A549 (cell line): ENCODE measurements at regions not wholly inside any gene's neighbourhood (a gene's known extent, or its start where the extent isn't known, plus 50 kb on each side); places are given as distances from the start of the nearest gene placed in this dataset.

Experiments used
- ATAC-seq, 2 experiments: fragments of 200-7000 bp in 1 of 2; fragments of >200 bp in 1 of 2; cut with Nextera tagmentation in 1 of 2; cut with Tn5 transposase in 1 of 2; 3 replicates each; pipeline versions ENCODE4 v1.8.0 to v1.9.1; 2018 to 2020; ENCODE audit warnings: mild to moderate bottlenecking in 1 of 2, moderate library complexity in 1 of 2
- CTCF ChIA-PET: fragments of 300-600 bp; sonication (Branson Sonifier 250); formaldehyde crosslinking; extraction: SDS; loops from one replicate; lab custom pipeline; 2021; ENCODE audit warnings: antibody characterized with exemption, inconsistent platforms; lab: Yijun Ruan, JAX
- POLR2A ChIA-PET: fragments of 350-600 bp; formaldehyde crosslinking; extraction: SDS; loops from one replicate; lab custom pipeline; 2021; ENCODE audit warnings: antibody characterized with exemption, inconsistent platforms; lab: Yijun Ruan, JAX
- DNase-seq, 2 experiments: peaks; one replicate each; pipeline versions ENCODE4 v3.0.0 to v3.0.0-alpha.2; 2011 to 2016; ENCODE audit warnings: low read depth in 1 of 2, low spot score in 1 of 2
- FAIRE-seq: peaks from 2 replicates; lab custom pipeline; 2011; peaks lifted over from hg19 to GRCh38; lab: Jason Lieb, UNC
- H3K27ac ChIP-seq, 2 experiments: fragments of >200 bp; sonication (Bioruptor Twin); formaldehyde crosslinking; 3 replicates each; pipeline ENCODE4 v1.5.1; 2016 to 2017
- H3K4me1 ChIP-seq: fragments of >200 bp; sonication (Bioruptor Twin); formaldehyde crosslinking; 3 replicates; pipeline ENCODE4 v1.6.1; 2016
- H3K4me2 ChIP-seq: fragments of >200 bp; sonication (Bioruptor Twin); formaldehyde crosslinking; 3 replicates; pipeline ENCODE4 v1.6.1; 2016
- H3K4me3 ChIP-seq: fragments of >200 bp; sonication (Bioruptor Twin); formaldehyde crosslinking; 3 replicates; pipeline ENCODE4 v1.5.1; 2016
- H3K9me3 ChIP-seq: fragments of >200 bp; sonication (Bioruptor Twin); formaldehyde crosslinking; 3 replicates; pipeline ENCODE4 v1.6.1; 2016
- CEBPB ChIP-seq, 2 experiments: fragments of >200 bp in 1 of 2; sonication (Bioruptor Twin) in 1 of 2; formaldehyde crosslinking in 1 of 2; IDR thresholded peaks; 2 replicates each; pipeline ENCODE4 v1.6.1; 2012 to 2016
- CHD2 ChIP-seq: fragments of 150-350 bp; IDR thresholded peaks from 2 replicates; pipeline ENCODE4 v1.6.1; 2014; ENCODE audit warnings: low read length; ENCODE audit not compliant: partially characterized antibody
- EHMT2 ChIP-seq: fragments of 200-600 bp; sonication (generic); IDR thresholded peaks from 2 replicates; pipeline ENCODE4 v1.6.1; 2016; ENCODE audit warnings: antibody characterized with exemption, low read depth, mild to moderate bottlenecking, moderate library complexity
- HDAC2 ChIP-seq: fragments of 200-600 bp; sonication (generic); IDR thresholded peaks from 2 replicates; pipeline ENCODE4 v1.6.1; 2016
- HOXB5 ChIP-seq: fragments of 250-450 bp; sonication (Bioruptor Pico); IDR thresholded peaks from 2 replicates; pipeline ENCODE4 v1.5.0; 2020; ENCODE audit warnings: mild to moderate bottlenecking, moderate library complexity
- KDM1A ChIP-seq: fragments of 200-600 bp; sonication (generic); IDR thresholded peaks from 2 replicates; pipeline ENCODE4 v1.6.1; 2016; ENCODE audit warnings: low read depth, mild to moderate bottlenecking
- MAX ChIP-seq: IDR thresholded peaks from 2 replicates; pipeline ENCODE4 v1.6.1; 2012
- PBX3 ChIP-seq: IDR thresholded peaks from 2 replicates; pipeline ENCODE4 v1.6.1; 2012
- POLR2A ChIP-seq: IDR thresholded peaks from 2 replicates; pipeline ENCODE4 v1.6.1; 2012; ENCODE audit warnings: mild to moderate bottlenecking, low read length
- POLR2AphosphoS2 ChIP-seq: conservative IDR thresholded peaks from 2 replicates; pipeline ENCODE4 v1.6.1; 2012; ENCODE audit warnings: low read length, improper control_type of control experiment, inconsistent platforms
- REST ChIP-seq: fragments of 200-600 bp; sonication (generic); IDR thresholded peaks from 2 replicates; pipeline ENCODE4 v1.6.1; 2016; ENCODE audit warnings: antibody characterized with exemption, mild to moderate bottlenecking, moderate library complexity
- RNF2 ChIP-seq: fragments of 200-600 bp; sonication (generic); IDR thresholded peaks from 2 replicates; pipeline ENCODE4 v1.6.1; 2016; ENCODE audit warnings: low read depth, mild to moderate bottlenecking, antibody characterized with exemption, moderate library complexity, borderline replicate concordance
- SREBF2 ChIP-seq: fragments of 450-650 bp; IDR thresholded peaks from 2 replicates; pipeline ENCODE4 v1.6.1; 2014; ENCODE audit warnings: mild to moderate bottlenecking, moderate library complexity
- TFCP2L1 ChIP-seq: fragments of 250-450 bp; sonication (Bioruptor Pico); IDR thresholded peaks from 2 replicates; pipeline ENCODE4 v1.5.0; 2021; ENCODE audit warnings: mild to moderate bottlenecking
- USF2 ChIP-seq: fragments of 450-650 bp; IDR thresholded peaks from 2 replicates; pipeline ENCODE4 v1.6.1; 2014; ENCODE audit warnings: antibody characterized with exemption
- WGBS: methylation state at CpG from one replicate; pipeline ENCODE4 v1.1.6; 2017; ENCODE audit errors: missing lambda C conversion rate; 5-methylcytosine and 5-hydroxymethylcytosine counted together
- TF ChIP-seq, protein P1 (sequence below): fragments of 250-450 bp; sonication (Bioruptor Pico); IDR thresholded peaks from 2 replicates; pipeline ENCODE4 v1.5.0; 2021; ENCODE audit warnings: mild to moderate bottlenecking, moderate library complexity, borderline replicate concordance

DNA sequence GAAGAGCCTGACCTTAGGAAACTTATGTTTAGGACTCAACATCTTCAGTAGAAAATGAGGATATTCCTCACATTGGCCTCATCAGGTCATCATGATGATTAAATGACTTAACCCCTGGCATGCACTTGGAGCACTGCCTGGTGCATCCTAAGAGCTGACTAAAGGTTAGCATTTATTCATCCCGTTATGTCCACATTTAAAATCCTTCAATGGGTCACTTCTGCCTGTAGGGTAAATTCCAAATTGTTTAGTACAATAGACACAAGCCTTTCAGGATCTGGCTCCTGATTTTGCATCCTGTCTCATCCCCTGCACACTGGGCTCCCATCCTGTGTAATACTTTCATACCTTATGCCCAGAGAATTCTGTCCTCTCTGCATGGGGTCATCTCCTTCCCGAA is 195.2 kb upstream of the MCTP2 start (continued):
- TF ChIP-seq RNF2, result no peak

DNA sequence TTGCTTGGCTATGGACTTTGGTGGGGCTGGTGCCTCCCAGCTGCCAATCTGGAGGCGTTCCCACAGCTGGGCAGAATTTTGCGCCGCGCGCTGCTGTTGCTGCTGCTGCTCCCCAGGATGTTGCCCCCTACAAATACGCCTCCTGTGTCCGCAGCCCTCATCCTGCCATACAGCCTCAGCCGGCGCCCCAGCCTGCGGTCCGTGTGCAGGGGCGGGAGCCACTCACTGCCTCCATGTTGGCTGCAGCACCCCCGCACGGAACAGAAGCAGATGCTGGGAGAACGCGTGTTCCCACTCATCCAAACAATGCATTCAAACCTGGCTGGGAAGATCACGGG is 197.7 kb upstream of the MCTP2 start:
- H3K4me2 ChIP-seq, result no peak overlapping the region
- no peak overlapping the region for H3K4me3 ChIP-seq
- CTCF ChIA-PET, result no interaction called here
- DNase-seq, result no peak
- POLR2A ChIA-PET, result no interaction called here
- no peak overlapping the region for H3K27ac ChIP-seq
- 0 out of 3 replicates have a peak, but pooled peaks cover 2% of the 10 kb centered on the region for H3K9me3 ChIP-seq
- TF ChIP-seq PBX3, result no peak
- TF ChIP-seq POLR2AphosphoS2, result no peak
- TF ChIP-seq EHMT2, result no peak
- no peak for TF ChIP-seq MAX
- no peak for TF ChIP-seq CHD2
- no peak for TF ChIP-seq CEBPB (IDR thresholded peaks at IDR 0.05)
- no peak for TF ChIP-seq POLR2A
- no peak for TF ChIP-seq HOXB5 (CRISPR knock-in tag)
- no peak for TF ChIP-seq TFCP2L1
- no peak for TF ChIP-seq RNF2
- TF ChIP-seq SREBF2, result no peak
- TF ChIP-seq KDM1A, result no peak
- TF ChIP-seq, protein P1, sequence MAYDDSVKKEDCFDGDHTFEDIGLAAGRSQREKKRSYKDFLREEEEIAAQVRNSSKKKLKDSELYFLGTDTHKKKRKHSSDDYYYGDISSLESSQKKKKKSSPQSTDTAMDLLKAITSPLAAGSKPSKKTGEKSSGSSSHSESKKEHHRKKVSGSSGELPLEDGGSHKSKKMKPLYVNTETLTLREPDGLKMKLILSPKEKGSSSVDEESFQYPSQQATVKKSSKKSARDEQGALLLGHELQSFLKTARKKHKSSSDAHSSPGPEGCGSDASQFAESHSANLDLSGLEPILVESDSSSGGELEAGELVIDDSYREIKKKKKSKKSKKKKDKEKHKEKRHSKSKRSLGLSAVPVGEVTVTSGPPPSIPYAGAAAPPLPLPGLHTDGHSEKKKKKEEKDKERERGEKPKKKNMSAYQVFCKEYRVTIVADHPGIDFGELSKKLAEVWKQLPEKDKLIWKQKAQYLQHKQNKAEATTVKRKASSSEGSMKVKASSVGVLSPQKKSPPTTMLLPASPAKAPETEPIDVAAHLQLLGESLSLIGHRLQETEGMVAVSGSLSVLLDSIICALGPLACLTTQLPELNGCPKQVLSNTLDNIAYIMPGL, result no peak
- TF ChIP-seq HDAC2, result no peak
- TF ChIP-seq REST, result no peak
- no peak for TF ChIP-seq USF2
- WGBS, result 54% methylated on average over 17 of the region's 17 CpGs
- no peak for ATAC-seq
- FAIRE-seq, result no peak
- no peaks in the 10 kb centered on the region for H3K4me1 ChIP-seq

DNA sequence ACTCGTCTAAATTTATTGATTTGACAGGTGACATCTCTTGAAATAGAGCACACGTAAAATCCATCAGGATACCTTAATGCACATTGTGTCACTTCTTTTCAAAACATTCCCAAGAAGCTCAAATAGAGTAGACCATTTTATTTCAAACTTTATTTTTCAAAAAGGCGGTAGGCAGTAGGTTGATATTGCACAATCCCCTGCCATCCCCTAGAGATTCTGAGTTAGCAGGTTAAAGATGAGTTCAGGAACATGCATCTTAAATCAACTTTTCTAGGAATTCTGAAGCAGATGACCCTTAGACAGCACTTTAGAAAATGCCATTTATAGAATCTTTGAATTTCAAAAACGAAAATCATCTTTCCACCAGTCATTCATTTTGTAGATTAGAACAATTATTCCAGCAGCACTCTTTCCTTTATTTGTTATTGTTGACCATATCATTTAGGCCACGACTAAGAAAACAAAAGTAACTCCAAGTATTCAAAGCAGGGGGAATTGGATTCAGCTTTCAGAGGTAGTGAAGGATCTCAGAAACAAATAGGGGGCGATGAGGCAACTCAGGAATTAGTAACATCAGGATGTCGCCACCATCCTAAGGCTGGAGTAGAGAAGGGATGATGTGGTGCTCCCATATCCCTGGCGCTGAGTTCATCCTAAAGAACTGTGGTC is 198.2 kb upstream of the MCTP2 start:
- ATAC-seq (no peak), FAIRE-seq (no peak), DNase-seq (no peak)
- Histone ChIP-seq H3K9me3 (0 out of 3 replicates have a peak, but pooled peaks cover 2% of the 10 kb centered on the region), H3K4me3 (no peak overlapping the region), H3K4me1 (no peaks in the 10 kb centered on the region), H3K27ac (no peak overlapping the region), H3K4me2 (no peak overlapping the region)
- no peak for TF ChIP-seq TFCP2L1
- 8% methylated on average over 8 of the region's 8 CpGs for WGBS
- ChIA-PET POLR2A (no interaction called here), CTCF (no interaction called here)
